Astrocyte (in vitro differentiated cells and primary cell): ENCODE measurements at regions not wholly inside any gene's neighbourhood (a gene's known extent, or its start where the extent isn't known, plus 50 kb on each side); places are given as distances from the start of the nearest gene placed in this dataset.

Source experiments
- DNase-seq: peaks from one replicate; pipeline ENCODE4 v3.0.0-alpha.2; 2010; ENCODE audit warnings: low read depth
- FAIRE-seq: peaks from 2 replicates; lab custom pipeline; 2011; peaks lifted over from hg19 to GRCh38; lab: Jason Lieb, UNC
- H2AFZ ChIP-seq: 2 replicates; pipeline ENCODE4 v1.6.0; 2012; ENCODE audit warnings: low read depth, low read length, inconsistent platforms
- H3K27ac ChIP-seq: 2 replicates; pipeline ENCODE4 v1.5.1; 2011; ENCODE audit warnings: low read depth, low read length, inconsistent platforms
- H3K27me3 ChIP-seq: 2 replicates; pipeline ENCODE4 v1.6.0; 2011; ENCODE audit warnings: low read length, inconsistent platforms; ENCODE audit not compliant: insufficient read depth
- H3K36me3 ChIP-seq: 2 replicates; pipeline ENCODE4 v1.5.1; 2011; ENCODE audit warnings: low read length, inconsistent platforms; ENCODE audit not compliant: insufficient read depth
- H3K4me1 ChIP-seq: 2 replicates; pipeline ENCODE4 v1.5.1; 2011; ENCODE audit warnings: low read length, inconsistent platforms; ENCODE audit not compliant: insufficient read depth
- H3K4me2 ChIP-seq: 2 replicates; pipeline ENCODE4 v1.6.0; 2012; ENCODE audit warnings: low read length, inconsistent platforms
- H3K4me3 ChIP-seq: 2 replicates; pipeline ENCODE4 v1.5.1; 2011; ENCODE audit warnings: low read depth, mild to moderate bottlenecking, low read length, inconsistent platforms; ENCODE audit not compliant: insufficient read depth
- H3K79me2 ChIP-seq: 2 replicates; pipeline ENCODE4 v1.6.0; 2012; ENCODE audit warnings: mild to moderate bottlenecking, low read length, inconsistent platforms; ENCODE audit not compliant: insufficient read depth
- H3K9ac ChIP-seq: 2 replicates; pipeline ENCODE4 v1.6.0; 2012; ENCODE audit warnings: mild to moderate bottlenecking, low read length, inconsistent platforms
- H3K9me3 ChIP-seq: 2 replicates; pipeline ENCODE4 v1.5.1; 2012; ENCODE audit warnings: low read depth, mild to moderate bottlenecking, low read length, inconsistent platforms; ENCODE audit not compliant: insufficient read depth
- H4K20me1 ChIP-seq: 2 replicates; pipeline ENCODE4 v1.6.0; 2012; ENCODE audit warnings: low read length, inconsistent platforms; ENCODE audit not compliant: insufficient read depth
- H3K27ac Mint-ChIP-seq: one replicate; pipeline ENCODE4 v1.8.0; 2021; ENCODE audit warnings: mild to moderate bottlenecking, mixed read lengths; ENCODE audit not compliant: unreplicated experiment
- H3K27me3 Mint-ChIP-seq: one replicate; pipeline ENCODE4 v1.8.0; 2021; ENCODE audit warnings: low read depth, mixed read lengths; ENCODE audit not compliant: unreplicated experiment
- H3K36me3 Mint-ChIP-seq: one replicate; pipeline ENCODE4 v1.8.0; 2021; ENCODE audit warnings: low read depth, mixed read lengths; ENCODE audit not compliant: unreplicated experiment
- H3K4me1 Mint-ChIP-seq: one replicate; pipeline ENCODE4 v1.8.0; 2021; ENCODE audit warnings: low read depth, mixed read lengths; ENCODE audit not compliant: unreplicated experiment
- H3K4me3 Mint-ChIP-seq: one replicate; pipeline ENCODE4 v1.8.0; 2021; ENCODE audit warnings: mild to moderate bottlenecking, moderate library complexity, mixed read lengths; ENCODE audit not compliant: unreplicated experiment
- H3K9me3 Mint-ChIP-seq: one replicate; pipeline ENCODE4 v1.8.0; 2021; ENCODE audit warnings: mild to moderate bottlenecking, mixed read lengths; ENCODE audit not compliant: unreplicated experiment
- CTCF ChIP-seq: IDR thresholded peaks from 2 replicates; pipeline ENCODE4 v1.5.1; 2011; ENCODE audit warnings: low read depth, mild to moderate bottlenecking, inconsistent platforms, low read length, moderate library complexity; ENCODE audit not compliant: insufficient read depth
- EZH2 ChIP-seq: IDR thresholded peaks from 2 replicates; pipeline ENCODE4 v1.6.1; 2012; ENCODE audit warnings: mild to moderate bottlenecking, low read length, inconsistent platforms; ENCODE audit not compliant: insufficient read depth

DNA sequence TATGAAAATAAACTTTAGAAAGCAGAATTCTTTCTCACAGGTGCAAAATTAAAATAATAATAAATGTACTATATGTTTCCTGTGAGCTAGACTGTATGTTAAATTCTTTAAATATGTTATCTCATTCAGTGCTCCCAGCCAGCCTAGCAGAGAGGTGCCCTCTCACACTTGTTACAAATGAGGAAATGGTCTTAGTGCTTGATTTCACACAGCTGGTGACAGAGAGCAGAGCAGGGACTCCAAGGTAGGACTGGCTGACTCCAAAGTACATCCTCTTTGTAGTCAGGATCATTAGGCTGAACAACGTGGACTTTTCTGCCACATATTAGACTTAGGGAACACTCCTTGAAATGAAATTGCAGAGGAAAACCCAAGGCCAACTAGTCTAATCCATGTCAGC, 72.0 kb upstream of the HHIP start:
- no peak overlapping the region for H3K27ac ChIP-seq
- H4K20me1 ChIP-seq = no peaks in the 10 kb centered on the region
- H3K9me3 ChIP-seq = no peaks in the 10 kb centered on the region
- no peak overlapping the region for H3K4me3 Mint-ChIP-seq
- no peak overlapping the region for H3K4me2 ChIP-seq
- H3K27me3 Mint-ChIP-seq = no peaks in the 10 kb centered on the region
- FAIRE-seq = no peak
- H2AFZ ChIP-seq = no peak overlapping the region
- H3K36me3 Mint-ChIP-seq = no peaks in the 10 kb centered on the region
- TF ChIP-seq EZH2 (no peak), CTCF (no peak)
- H3K79me2 ChIP-seq = no peaks in the 10 kb centered on the region
- DNase-seq = no peak
- H3K4me1 Mint-ChIP-seq = peaks cover 2% of the 10 kb centered on the region
- no peak overlapping the region for H3K9ac ChIP-seq
- H3K27ac Mint-ChIP-seq = no peak overlapping the region
- H3K4me3 ChIP-seq = no peak overlapping the region
- H3K36me3 ChIP-seq = no peaks in the 10 kb centered on the region
- peaks cover 9% of the 10 kb centered on the region for H3K4me1 ChIP-seq
- H3K9me3 Mint-ChIP-seq = no peaks in the 10 kb centered on the region
- no peaks in the 10 kb centered on the region for H3K27me3 ChIP-seq

- Mint-ChIP-seq H3K36me3 (no peaks in the 10 kb centered on the region), H3K27me3 (no peaks in the 10 kb centered on the region), H3K4me3 (no peak overlapping the region), H3K4me1 (peaks cover 2% of the 10 kb centered on the region), H3K27ac (no peak overlapping the region), H3K9me3 (no peaks in the 10 kb centered on the region)
- TF ChIP-seq CTCF (no peak), EZH2 (no peak)
- Histone ChIP-seq H3K4me2 (no peak overlapping the region), H3K27ac (no peak overlapping the region), H3K9me3 (no peaks in the 10 kb centered on the region), H3K36me3 (no peaks in the 10 kb centered on the region), H2AFZ (no peak overlapping the region), H3K27me3 (no peaks in the 10 kb centered on the region), H3K9ac (no peak overlapping the region), H3K79me2 (no peaks in the 10 kb centered on the region), H3K4me1 (peaks cover 14% of the 10 kb centered on the region), H3K4me3 (no peak overlapping the region), H4K20me1 (no peaks in the 10 kb centered on the region)
- FAIRE-seq (no peak), DNase-seq (peak; percentile 5)
Observed at GRCh38 chr4:144574509-144574908, 71.4 kb upstream of the HHIP start.

- H3K4me2 ChIP-seq = no peak overlapping the region
- H4K20me1 ChIP-seq = no peaks in the 10 kb centered on the region
- H3K36me3 ChIP-seq = no peaks in the 10 kb centered on the region
- FAIRE-seq (no peak), DNase-seq (no peak)
- H3K4me1 ChIP-seq = peaks cover 15% of the 10 kb centered on the region
- Mint-ChIP-seq H3K27me3 (no peaks in the 10 kb centered on the region), H3K36me3 (no peaks in the 10 kb centered on the region), H3K4me3 (no peak overlapping the region), H3K9me3 (no peaks in the 10 kb centered on the region), H3K4me1 (peaks cover 2% of the 10 kb centered on the region), H3K27ac (no peak overlapping the region)
- no peak overlapping the region for H2AFZ ChIP-seq
- H3K4me3 ChIP-seq = no peak overlapping the region
- no peak for TF ChIP-seq CTCF
- no peak for TF ChIP-seq EZH2
- H3K27ac ChIP-seq = no peak overlapping the region
- no peaks in the 10 kb centered on the region for H3K9me3 ChIP-seq
- H3K9ac ChIP-seq = no peak overlapping the region
- H3K27me3 ChIP-seq = no peaks in the 10 kb centered on the region
- no peaks in the 10 kb centered on the region for H3K79me2 ChIP-seq
Observed at GRCh38 chr4:144575181-144575580, 70.8 kb upstream of the HHIP start.
